Amniotic epithelial cell (primary cell): ENCODE measurements at regions not wholly inside any gene's neighbourhood (a gene's known extent, or its start where the extent isn't known, plus 50 kb on each side); places are given as distances from the start of the nearest gene placed in this dataset.
A peak's percentile ranks its signal among the peaks of the same experiment; 100 is the strongest.

Experiments used
- DNase-seq: peaks from one replicate; pipeline ENCODE4 v3.0.0-alpha.2; 2010; ENCODE audit warnings: low read depth

DNA sequence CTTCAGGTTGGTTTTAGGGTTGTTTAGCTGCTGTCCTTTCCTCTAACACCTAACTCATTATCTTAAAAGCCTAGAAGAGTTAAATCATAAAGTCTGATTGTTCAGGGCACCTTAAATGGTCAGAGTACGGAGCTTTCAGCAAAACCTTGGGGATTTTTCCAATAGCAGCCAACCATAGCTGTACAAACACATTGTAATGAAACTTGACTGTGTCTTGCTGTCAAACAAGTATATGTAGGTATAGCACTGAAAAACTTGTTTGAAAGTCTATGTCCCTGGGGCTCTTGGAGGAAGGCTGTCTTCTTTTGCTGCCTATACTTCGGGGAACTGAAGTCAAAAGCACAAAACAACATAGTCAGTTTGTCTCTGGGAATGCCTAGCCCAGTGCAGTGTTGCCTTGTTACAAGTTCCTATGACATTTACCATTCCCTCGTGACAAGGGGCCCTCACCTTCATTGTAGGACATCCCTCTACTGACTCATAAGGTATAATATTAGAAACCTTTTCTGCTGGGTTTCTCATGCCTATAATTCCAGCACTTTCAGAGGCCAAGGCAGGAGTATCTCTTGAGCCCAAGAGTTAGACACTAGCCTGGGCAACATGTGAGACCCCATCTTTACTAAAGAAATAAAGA lies 474.5 kb upstream of the NBEA start:
- no peak for DNase-seq

DNA sequence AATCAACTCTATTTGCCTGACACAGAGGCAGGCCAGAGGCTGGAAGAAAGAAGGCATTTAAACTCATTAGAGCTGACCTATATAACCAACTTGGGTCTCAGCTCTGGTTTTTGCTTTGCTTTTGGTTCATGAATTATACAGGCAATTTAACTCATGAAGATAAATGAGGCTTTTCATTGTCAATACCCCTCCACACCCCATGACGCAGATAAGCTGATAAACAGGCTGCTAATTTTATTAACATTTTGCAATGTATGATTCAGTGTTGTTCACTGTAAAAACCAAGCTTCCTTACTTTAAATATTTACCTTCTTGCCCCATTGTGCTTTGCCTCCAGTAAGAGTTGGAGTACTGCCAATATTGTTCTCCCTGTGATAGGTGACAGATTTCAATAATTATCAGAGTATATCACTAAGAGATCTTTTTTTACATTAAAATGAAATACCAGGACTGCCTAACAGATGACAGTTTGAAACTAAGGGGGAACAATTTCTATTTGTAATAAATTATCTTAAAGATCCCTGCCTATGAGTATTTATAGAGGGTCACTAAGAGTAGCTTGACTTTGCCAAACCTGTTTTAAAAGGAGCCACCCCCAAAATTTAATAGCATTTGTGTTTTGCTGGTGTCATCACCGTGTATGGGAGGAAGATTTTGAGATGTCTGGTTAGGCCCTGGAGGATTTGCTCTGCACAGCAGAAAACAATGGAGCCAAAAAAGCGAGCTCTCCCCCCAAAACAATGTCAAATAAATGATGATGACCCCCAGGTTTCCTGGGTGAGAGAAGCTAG lies 472.7 kb upstream of the NBEA start:
- DNase-seq = peak; percentile 67

DNA sequence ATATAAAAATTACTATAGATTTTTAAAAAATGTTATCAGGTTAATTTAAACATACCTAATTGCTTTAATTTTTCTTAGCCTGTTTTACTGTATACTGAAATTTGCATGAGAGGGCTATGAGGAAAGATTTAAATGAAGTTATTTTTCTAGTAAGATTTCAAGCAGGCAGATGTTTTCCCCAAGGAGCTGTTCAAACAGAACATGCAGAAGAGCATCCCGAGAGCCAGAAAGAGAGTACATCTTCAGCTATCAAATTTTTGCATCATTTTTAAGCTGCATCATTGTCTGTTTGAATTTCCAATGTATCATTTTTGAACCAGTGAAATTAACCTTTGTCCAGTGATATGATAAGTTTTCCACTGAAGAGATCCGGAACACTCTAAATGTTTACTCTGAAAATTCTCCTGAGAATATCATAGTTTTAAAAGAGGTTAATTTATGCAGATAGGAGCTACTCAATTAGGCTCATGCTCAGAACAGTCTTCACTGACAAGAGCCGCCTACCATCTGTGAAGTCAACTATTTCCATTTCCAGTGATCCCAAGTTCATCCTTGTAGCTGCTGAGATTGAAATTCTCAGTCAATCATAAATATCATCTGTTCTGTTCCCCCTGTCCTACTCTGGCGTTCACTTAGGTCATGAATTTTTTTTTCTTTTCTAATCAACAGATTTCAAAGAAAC lies 467.7 kb upstream of the NBEA start:
- no peak for DNase-seq

DNA sequence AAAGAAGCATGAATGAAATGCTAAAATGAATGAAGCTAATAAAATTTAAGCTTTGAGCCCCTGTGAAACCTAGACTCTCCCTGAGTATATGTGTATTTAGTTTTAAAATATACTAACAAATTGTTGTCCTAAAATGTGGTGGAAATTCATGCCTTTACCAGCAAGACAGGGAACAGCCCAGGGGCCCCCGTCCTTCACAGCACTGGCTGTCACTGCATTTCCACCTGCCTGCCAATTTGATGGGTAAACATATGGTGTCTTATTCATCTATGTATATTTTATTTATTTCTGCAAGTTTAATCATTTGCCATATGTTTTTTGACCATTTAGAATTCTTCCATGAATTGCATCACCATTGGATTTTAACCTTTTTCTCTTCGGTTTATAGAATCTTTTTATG lies 463.7 kb upstream of the NBEA start:
- no peak for DNase-seq

DNA sequence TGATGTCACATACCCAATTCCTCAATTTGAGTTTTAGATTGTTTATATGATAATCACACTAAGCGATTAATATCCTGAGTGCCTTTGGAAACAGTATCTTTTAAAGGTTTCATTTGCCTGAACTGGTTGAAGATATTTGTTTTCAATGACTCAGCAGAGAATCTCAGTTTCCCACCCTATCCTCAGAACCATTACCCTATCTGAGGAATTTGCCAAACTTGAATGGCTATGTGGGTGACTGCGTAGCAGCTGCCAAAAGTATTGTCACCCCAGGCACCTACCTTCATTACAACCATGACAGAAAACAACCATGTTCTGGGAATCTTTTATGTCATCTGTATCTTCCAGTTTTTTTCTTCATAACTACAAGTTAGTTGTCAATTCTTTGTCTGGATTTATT lies 440.1 kb upstream of the NBEA start:
- DNase-seq = no peak

DNA sequence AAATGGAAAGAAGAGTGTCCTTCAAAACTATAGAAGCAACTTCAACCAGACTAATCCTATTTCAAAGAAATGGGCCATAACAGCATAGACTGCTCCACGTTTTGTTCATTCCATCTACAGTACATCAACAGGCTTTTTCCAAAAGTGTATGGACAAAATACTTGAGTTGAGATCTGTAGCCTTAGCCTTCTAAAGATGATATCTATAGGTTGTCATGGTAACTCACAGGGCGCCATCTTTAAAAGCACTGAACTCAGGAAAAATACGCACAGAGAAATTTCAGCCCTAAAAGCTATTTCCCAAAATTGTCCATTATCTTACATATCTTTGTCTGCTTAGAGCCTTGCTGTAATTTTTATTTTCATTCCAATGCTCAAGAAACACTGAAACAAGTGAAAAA lies 439.4 kb upstream of the NBEA start:
- DNase-seq = no peak

DNA sequence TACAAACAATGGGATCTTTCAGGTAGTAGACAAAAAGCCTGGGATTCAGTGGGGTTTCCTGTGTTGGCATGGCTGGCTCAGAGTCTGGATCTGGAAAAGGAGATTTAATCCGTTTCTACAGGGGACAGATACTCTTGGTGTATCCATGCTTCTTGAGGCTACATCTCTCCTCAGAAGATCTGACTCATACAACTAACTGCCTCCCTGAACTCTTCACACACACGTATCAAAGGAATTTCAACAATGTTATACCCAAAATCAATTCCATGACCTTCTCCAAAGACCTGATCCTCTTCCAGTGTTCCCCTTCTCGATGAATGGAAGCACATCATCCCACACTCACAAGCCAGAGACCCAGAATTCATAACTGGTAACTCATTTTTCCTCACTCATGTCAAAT lies 435.3 kb upstream of the NBEA start:
- DNase-seq = no peak

DNA sequence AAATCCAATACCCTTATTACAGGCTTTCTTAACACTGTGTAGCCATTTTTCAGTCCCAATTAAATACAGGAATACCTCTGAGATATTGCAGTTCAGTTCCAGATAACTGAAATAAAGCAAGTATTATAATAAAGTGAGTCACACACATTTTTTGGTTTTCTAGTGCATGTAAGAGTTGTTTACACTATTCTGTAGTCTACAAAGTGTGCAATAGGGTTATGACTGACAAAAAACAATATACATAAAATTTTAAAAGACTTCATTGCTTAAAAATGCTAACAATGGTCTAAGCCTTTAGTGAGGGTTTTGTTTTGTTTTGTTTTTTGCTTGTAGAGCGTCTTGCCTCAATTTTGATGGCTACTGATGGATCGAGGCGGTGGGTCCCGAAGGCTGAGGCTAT lies 434.4 kb upstream of the NBEA start:
- no peak for DNase-seq

DNA sequence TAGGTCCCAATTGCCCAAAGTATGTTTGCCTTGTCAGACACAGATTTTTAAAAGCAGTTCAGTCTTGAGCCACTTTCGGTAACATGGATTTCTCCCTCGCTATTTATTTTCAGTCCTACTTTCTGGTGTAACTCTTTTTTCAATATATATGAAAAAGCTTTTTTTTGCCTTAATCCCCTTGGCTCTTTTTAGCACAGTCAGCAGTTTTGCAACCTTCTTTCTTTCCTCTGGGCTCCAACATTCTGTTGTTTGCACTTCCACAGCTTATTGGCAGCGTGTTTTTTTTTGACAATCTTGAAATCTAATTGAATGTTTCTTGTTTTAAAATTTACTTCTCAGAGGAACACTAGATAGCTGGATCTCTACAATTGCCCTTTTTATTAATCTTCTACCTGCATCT lies 429.3 kb upstream of the NBEA start:
- DNase-seq = no peak

DNA sequence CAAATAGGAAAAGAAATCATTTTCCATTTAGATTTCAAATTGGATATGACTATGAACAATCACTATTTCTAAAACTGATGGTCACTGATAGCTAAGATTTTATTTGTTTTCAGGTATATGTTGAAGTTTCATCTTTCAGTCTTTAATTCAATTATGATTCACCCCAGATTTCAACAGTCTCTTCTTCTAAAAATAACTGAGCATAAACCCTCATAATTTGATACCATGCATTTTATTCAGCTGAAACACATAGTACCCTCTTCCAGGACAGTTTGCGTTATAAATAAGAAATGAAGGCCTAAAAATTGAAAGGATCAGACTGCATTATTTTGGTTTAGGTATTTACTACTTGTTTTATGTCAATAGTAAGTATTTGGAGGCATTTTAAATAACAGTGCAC lies 428.5 kb upstream of the NBEA start:
- no peak for DNase-seq

DNA sequence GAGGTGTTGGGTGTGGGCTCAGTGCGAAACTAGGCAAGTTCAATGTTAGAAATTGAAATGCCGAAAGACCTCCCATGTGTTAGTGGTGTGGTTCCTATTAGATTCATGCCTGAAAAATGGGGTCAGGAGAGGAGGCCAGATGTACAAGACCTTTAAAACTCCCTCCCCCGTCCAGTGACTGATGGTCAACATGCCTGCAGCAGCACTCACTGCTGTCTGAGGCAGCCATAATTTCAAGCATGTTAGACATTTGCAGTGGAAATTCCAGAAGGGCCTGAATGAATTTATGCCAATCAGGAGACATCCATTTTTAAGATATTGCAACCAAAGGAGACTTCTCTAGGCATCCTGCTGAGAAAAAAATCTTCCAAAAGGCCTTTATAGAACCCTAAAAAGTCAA lies 426.9 kb upstream of the NBEA start:
- no peak for DNase-seq

DNA sequence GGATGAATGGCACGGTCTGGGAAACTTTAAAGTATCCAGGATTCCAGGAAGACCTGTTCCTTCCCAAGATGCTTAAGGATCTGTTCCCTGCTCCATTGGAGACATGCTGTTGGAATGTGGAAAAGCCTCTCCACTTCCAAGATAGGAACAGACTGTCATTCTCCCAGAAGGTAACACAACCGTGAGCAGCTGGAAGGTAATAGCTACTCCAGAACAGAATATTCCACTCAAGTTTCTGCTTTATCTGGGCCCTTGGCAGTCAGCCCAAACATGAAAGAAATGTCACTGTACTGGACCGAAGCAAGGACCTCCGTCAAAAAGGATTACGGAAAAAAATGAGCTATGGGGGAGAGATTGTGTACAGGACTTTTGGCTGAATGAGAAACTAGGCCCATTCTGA lies 420.9 kb upstream of the NBEA start:
- no peak for DNase-seq

DNA sequence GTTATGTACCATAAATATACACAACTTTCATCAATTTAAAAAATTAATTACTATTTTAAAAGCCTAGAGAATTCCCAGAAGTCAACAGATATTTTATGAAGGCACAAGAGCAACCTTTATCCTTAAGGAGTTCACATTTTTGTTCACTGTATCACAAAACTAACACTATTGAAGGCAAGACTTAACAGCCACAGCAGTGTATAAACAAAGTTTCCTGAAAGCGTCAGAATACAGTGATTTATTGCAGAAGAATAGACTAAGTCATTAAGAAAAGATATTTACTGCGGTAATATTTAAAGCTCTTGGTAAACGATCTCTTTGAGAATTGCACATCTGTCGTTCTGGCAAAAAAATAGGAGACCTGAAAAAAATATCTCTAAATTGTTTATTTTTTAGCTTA lies 419.3 kb upstream of the NBEA start:
- DNase-seq = peak; percentile 2

DNA sequence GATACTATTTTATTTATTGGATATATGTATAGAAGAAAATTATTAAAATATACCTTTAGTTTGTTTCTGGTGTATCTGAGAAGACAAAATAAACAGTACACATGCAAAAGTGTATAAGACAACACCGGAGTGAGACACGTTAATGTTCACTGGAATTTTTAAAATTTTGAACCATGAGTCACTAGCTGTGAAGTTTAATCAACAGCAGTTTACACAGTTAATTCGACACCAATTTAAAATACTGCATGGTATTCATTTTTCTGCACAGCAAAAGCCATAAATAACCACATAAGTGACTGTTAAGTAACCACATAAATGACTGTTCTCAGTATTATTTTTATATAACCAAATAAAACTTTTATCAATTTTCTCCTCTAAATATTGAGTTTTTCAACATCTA lies 418.7 kb upstream of the NBEA start:
- DNase-seq = no peak

DNA sequence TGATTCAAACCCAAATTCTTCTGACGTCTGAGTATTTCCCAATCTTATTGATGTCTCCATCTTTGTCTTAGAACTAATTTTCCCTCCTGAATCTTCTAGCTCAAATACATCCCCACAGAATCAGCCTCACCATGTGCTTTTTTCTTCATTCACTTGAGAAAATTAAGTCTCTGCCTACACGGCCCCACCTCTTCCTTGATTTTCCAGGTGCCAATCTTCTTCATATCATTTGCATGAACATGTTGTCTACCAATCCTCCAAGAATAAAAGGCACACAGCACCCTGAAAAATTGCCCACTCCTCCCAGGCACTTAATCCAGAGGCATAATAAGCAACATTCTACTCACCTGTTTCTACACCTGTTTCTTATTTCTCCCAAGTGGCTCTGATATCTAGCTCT lies 408.1 kb upstream of the NBEA start:
- no peak for DNase-seq

DNA sequence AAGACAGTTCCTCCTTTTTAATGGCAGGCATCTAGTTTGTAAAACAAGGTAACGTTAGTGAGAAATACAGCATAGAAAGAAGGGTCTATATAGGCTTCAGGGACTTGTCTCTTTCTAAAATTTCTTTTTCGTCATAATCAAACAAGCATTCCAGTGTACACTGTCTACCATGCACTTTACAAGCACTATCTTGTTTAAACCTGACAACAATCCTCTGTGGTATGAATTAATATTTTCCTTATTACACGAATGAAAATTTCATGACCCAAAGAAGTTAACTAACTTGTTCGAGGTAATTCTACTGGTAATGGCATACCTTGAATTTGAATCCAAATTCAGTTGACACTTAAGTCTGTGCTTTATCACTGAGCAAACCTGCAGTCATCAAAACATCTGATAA lies 399.7 kb upstream of the NBEA start:
- no peak for DNase-seq

DNA sequence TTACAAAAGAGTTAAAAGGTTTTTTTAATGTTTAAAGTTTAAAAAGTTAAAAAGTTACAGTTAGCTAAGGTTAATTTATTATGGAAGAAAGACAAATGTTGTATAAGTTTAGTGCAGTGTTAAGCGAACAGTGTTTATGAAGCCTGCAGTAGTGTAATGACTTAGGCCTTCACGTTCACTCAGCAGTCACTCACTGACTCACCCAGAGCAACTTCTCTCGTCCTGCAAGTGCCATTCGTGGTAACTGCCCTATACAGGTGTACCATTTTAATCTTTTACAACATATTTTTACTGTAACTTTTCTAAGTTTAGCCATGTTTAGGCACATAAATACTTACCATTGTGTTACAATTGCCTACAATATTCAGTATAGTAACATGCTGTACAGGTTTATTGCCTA lies 398.2 kb upstream of the NBEA start:
- no peak for DNase-seq

DNA sequence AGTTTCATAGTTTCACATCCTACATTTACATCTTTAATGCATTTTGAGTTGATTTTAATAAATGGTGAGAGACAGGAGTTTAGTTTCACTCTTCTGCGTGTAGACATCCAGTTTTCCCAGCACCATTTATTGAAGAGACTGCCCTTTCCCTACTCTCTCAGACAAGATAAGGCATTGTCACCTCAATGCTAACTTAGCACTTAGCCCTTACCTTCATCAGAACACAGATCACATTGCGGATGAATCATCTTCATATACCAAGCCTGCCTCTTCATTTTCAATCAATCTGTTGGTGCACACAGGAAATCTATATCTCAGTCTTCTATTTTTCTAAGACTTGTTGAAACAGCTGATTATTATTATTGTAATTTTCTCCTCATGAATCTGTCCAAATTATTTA lies 396.6 kb upstream of the NBEA start:
- DNase-seq = no peak

DNA sequence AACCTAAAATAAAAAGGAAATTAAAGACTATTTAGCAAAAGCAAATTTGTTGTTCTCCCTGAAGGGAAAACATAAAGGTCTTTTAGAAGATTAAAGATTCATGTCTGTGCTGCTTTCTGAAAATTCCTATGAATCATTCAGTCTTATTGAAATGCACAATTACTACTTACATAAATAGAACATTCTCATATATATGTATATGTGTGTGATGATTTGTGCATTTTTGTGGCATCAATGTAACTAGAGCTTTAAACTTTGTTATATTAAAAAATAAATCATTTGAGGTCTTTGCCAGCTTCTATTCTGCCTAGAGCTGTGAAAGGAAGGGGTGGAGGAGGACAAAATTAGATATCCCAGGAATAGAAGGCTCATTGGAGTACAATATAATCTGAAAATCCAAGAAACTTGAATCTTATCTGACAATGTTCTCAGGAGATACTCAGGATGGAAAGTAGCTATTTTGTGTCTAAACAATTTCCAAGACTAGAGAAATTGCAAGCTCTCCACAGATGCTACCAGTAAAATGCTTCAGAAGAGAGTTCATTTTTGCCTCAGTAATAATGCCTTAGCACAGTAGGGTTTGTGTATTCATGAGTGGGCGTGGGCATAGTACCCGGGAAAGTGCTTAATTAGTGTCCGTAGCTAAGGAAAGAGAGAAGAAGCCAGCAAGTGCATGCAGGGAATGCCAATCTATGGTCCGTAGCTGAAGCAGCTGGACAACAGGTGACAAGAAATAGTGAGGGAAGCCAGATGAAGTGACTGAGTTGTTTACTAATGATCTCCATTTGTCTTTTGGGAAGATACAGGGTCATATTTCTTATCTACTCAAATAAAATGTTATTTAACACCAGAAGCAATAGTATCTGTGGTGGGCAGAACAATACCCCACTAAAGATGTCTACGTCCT lies 395.5 kb upstream of the NBEA start:
- DNase-seq = no peak

DNA sequence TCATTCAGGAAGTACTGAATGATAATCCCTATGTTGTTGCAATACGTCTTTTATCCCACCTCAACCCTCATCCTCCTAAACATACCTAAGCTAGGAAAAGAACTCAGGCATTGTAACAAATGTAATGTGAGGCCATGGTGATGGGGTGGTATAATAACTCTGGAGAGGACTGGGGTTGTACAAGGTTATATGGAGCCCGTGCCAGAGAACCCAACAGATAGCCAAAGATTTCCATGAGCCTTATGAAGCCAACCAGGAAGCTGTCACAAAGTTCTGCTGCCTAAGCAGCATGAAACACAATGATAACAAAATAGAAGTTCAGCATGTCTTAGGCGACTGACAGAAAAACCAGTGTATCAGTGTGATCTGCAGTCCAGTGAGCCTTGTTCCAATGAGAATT lies 394.1 kb upstream of the NBEA start:
- no peak for DNase-seq

DNA sequence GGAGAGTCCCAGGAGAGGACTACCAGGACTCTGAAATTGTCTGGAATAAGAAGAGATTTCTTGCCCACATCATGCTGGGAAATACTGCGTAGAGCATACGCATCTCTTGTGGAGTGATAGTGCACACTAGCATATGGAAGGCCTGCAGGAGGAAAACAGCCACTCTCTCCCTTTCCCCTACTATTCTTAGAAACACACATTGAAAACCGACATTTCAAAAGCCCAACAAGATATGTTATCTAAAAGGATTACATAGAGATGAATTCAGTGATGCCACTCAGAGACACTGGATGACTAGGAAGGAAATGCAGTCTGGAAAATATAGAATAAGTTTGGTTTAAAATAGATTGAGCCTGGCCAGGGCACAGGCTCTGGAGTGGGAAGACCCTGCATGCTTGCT lies 388.7 kb upstream of the NBEA start:
- no peak for DNase-seq

DNA sequence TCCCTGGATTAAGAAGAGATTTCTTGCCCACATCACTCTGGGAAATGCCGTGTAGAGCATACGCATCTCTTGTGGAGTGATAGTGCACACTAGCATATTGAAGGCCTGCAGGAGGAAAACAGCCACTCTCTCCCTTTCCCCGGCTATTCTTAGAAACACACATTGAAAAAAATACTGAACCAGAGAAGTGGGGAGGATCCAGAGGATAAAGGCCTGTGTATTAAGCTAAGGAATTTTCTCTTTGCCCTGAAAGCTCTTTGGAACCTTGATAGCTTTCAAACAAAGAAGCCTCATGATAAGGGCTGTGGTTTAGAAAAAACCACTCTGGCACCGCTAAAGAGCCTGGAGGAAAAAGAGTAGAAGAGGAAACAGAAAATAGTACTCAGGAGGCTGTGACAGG lies 386.1 kb upstream of the NBEA start:
- DNase-seq = peak; percentile 51

DNA sequence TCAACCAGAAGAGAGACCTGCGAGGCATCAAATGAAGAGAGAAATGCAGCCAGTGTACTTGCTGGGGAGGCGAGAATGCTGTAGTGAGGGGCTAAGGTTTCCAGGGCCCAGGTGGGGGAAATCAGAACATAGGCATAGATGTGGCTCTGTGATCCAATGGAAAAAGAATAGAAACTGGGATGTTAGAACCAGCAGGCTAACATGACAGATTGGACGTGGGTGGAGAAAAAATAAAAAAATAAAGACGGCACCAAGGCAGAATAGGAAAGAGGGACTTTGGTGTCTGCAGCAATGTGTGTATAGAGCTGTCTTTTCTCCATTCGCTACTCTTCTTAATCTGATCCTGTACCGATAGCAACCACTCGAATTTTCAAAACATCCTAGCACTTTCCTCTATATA lies 381.0 kb upstream of the NBEA start:
- no peak for DNase-seq
